ENCODE measurements at regions not wholly inside any gene's neighbourhood (a gene's known extent, or its start where the extent isn't known, plus 50 kb on each side); places are given as distances from the start of the nearest gene placed in this dataset.

GRCh38 chr4:77308843-77309242 lies 151.8 kb downstream of the CCNG2 start:
- TF ChIP-seq CTCF (conservative IDR thresholded peaks at IDR 0.05; ENCODE audit: low read length) (peak; percentile 65), EZH2phosphoT487 (IDR thresholded peaks at IDR 0.05; ENCODE audit: borderline replicate concordance) (no peak)

GRCh38 chr4:77309496-77309895 lies 152.5 kb downstream of the CCNG2 start:
- H3K4me2 ChIP-seq (ENCODE audit: low read depth, low read length, poor library complexity, severe bottlenecking): no peak overlapping the region
- no peaks in the 10 kb centered on the region for H3K36me3 ChIP-seq (ENCODE audit: insufficient read depth, low read length)
- no peak overlapping the region for H3K9ac ChIP-seq (ENCODE audit: low read depth, low read length, poor library complexity, severe bottlenecking)
- no peaks in the 10 kb centered on the region for H3K9me2 ChIP-seq (replicated peaks; ENCODE audit: low read depth, low read length)
- TF ChIP-seq EZH2phosphoT487 (IDR thresholded peaks at IDR 0.05; ENCODE audit: borderline replicate concordance): no peak
- no peak for TF ChIP-seq CTCF (conservative IDR thresholded peaks at IDR 0.05; ENCODE audit: low read length)
- H3K27me3 ChIP-seq (ENCODE audit: insufficient read depth, low read length, poor library complexity, severe bottlenecking): no peaks in the 10 kb centered on the region
- H3K4me3 ChIP-seq (ENCODE audit: low read length, poor library complexity, severe bottlenecking): no peak overlapping the region
- H3K4me1 ChIP-seq (ENCODE audit: insufficient read depth, low read length, poor library complexity, severe bottlenecking): no peaks in the 10 kb centered on the region
- H3F3A ChIP-seq (ENCODE audit: low read depth): no peaks in the 10 kb centered on the region
- no peaks in the 10 kb centered on the region for H4K20me1 ChIP-seq (ENCODE audit: insufficient read depth, low read length, poor library complexity, severe bottlenecking)
- H3K9me3 ChIP-seq (ENCODE audit: insufficient read depth, low read depth, low read length): no peaks in the 10 kb centered on the region
- no peaks in the 10 kb centered on the region for H3K79me2 ChIP-seq (ENCODE audit: insufficient read depth, low read length)
- no peak overlapping the region for H2AFZ ChIP-seq (ENCODE audit: low read length)

More at GRCh38 chr4:77308843-77309242, 151.8 kb downstream of the CCNG2 start:
- no peaks in the 10 kb centered on the region for H4K20me1 ChIP-seq (ENCODE audit: insufficient read depth, low read length, poor library complexity, severe bottlenecking)
- no peaks in the 10 kb centered on the region for H3K4me1 ChIP-seq (ENCODE audit: insufficient read depth, low read length, poor library complexity, severe bottlenecking)
- no peaks in the 10 kb centered on the region for H3K79me2 ChIP-seq (ENCODE audit: insufficient read depth, low read length)
- no peak overlapping the region for H3K4me2 ChIP-seq (ENCODE audit: low read depth, low read length, poor library complexity, severe bottlenecking)
- H3K9me3 ChIP-seq (ENCODE audit: insufficient read depth, low read depth, low read length): no peaks in the 10 kb centered on the region
- H3K27me3 ChIP-seq (ENCODE audit: insufficient read depth, low read length, poor library complexity, severe bottlenecking): no peaks in the 10 kb centered on the region
- H3K4me3 ChIP-seq (ENCODE audit: low read length, poor library complexity, severe bottlenecking): no peak overlapping the region
- H3K36me3 ChIP-seq (ENCODE audit: insufficient read depth, low read length): no peaks in the 10 kb centered on the region
- H3F3A ChIP-seq (ENCODE audit: low read depth): no peaks in the 10 kb centered on the region
- H3K9ac ChIP-seq (ENCODE audit: low read depth, low read length, poor library complexity, severe bottlenecking): no peak overlapping the region
- H2AFZ ChIP-seq (ENCODE audit: low read length): no peak overlapping the region
- H3K9me2 ChIP-seq (replicated peaks; ENCODE audit: low read depth, low read length): no peaks in the 10 kb centered on the region

GRCh38 chr4:77310931-77311330 lies 153.9 kb downstream of the CCNG2 start:
- no peaks in the 10 kb centered on the region for H3K27me3 ChIP-seq (ENCODE audit: insufficient read depth, low read length, poor library complexity, severe bottlenecking)
- no peak for TF ChIP-seq EZH2phosphoT487 (IDR thresholded peaks at IDR 0.05; ENCODE audit: borderline replicate concordance)
- no peak for TF ChIP-seq CTCF (conservative IDR thresholded peaks at IDR 0.05; ENCODE audit: low read length)
- no peaks in the 10 kb centered on the region for H3K9me2 ChIP-seq (replicated peaks; ENCODE audit: low read depth, low read length)
- no peak overlapping the region for H3K9ac ChIP-seq (ENCODE audit: low read depth, low read length, poor library complexity, severe bottlenecking)
- H3K79me2 ChIP-seq (ENCODE audit: insufficient read depth, low read length): no peaks in the 10 kb centered on the region
- H3K4me2 ChIP-seq (ENCODE audit: low read depth, low read length, poor library complexity, severe bottlenecking): no peak overlapping the region
- H3K4me3 ChIP-seq (ENCODE audit: low read length, poor library complexity, severe bottlenecking): no peak overlapping the region
- H3K4me1 ChIP-seq (ENCODE audit: insufficient read depth, low read length, poor library complexity, severe bottlenecking): no peaks in the 10 kb centered on the region
- no peaks in the 10 kb centered on the region for H4K20me1 ChIP-seq (ENCODE audit: insufficient read depth, low read length, poor library complexity, severe bottlenecking)
- H2AFZ ChIP-seq (ENCODE audit: low read length): no peak overlapping the region
- H3F3A ChIP-seq (ENCODE audit: low read depth): no peaks in the 10 kb centered on the region
- H3K36me3 ChIP-seq (ENCODE audit: insufficient read depth, low read length): no peaks in the 10 kb centered on the region
- no peaks in the 10 kb centered on the region for H3K9me3 ChIP-seq (ENCODE audit: insufficient read depth, low read depth, low read length)

Measured in Loucy (cell line).